T-helper 2 cell treated with Interferon-gamma antibody and Interleukin-4, amounts not matched to agents 100 ng/mL and 5 ng/mL, for 36 hours (primary cell): ENCODE measurements at regions not wholly inside any gene's neighbourhood (a gene's known extent, or its start where the extent isn't known, plus 50 kb on each side); places are given as distances from the start of the nearest gene placed in this dataset.
"Not testable (repeated sequence)": the region's sequence is repeated elsewhere in the genome, so short reads cannot be mapped to it uniquely, and the experiment has no call there.

Experiments
- intact Hi-C: fragments of 100-400 bp; cut with micrococcal nuclease; formaldehyde crosslinking; loops from one replicate; pipeline ENCODE4 v1.15.1; 2023

GRCh38 chr12:131272283-131272814 lies 318.6 kb downstream of the ADGRD1 start:
- intact Hi-C loops = not testable (repeated sequence)

- intact Hi-C loops = no loop called here
Measured at GRCh38 chr12:131273291-131273845, 319.7 kb downstream of the ADGRD1 start.

GRCh38 chr12:131274061-131274460 lies 320.4 kb downstream of the ADGRD1 start:
- intact Hi-C loops = no loop called here

- intact Hi-C loops = no loop called here
Measured at GRCh38 chr12:131274906-131275305, 321.2 kb downstream of the ADGRD1 start.

- intact Hi-C loops = no loop called here
Measured at GRCh38 chr12:131275824-131276223, 322.1 kb downstream of the ADGRD1 start.

GRCh38 chr12:131276501-131277185 lies 322.9 kb downstream of the ADGRD1 start:
- intact Hi-C loops = no loop called here

GRCh38 chr12:131277186-131278091 lies 323.7 kb downstream of the ADGRD1 start:
- intact Hi-C loops = not testable (repeated sequence)

GRCh38 chr12:131278451-131279115 lies 324.9 kb downstream of the ADGRD1 start:
- intact Hi-C loops = not testable (repeated sequence)

- intact Hi-C loops = no loop called here
Measured at GRCh38 chr12:131279281-131279921, 325.7 kb downstream of the ADGRD1 start.

- intact Hi-C loops = no loop called here
Measured at GRCh38 chr12:131280426-131280825, 326.7 kb downstream of the ADGRD1 start.

- intact Hi-C loops = no loop called here
Measured at GRCh38 chr12:131281016-131281415, 327.3 kb downstream of the ADGRD1 start.

GRCh38 chr12:131282292-131283080 lies 328.8 kb downstream of the ADGRD1 start:
- intact Hi-C loops = no loop called here

GRCh38 chr12:131283191-131283861 lies 329.6 kb downstream of the ADGRD1 start:
- intact Hi-C loops = no loop called here

GRCh38 chr12:131283862-131284825 lies 330.4 kb downstream of the ADGRD1 start:
- intact Hi-C loops = not testable (repeated sequence)

GRCh38 chr12:131284954-131285904 lies 331.5 kb downstream of the ADGRD1 start:
- intact Hi-C loops = not testable (repeated sequence)

- intact Hi-C loops = not testable (repeated sequence)
Measured at GRCh38 chr12:131285905-131286295, 332.2 kb downstream of the ADGRD1 start.

GRCh38 chr12:131286301-131286700 lies 332.6 kb downstream of the ADGRD1 start:
- intact Hi-C loops = not testable (repeated sequence)
